Activated gamma-delta T cell treated with anti-CD3 and anti-CD28 coated beads, Interleukin-2, amount 50 U/mL, for 16 hours (primary cell): ENCODE measurements at regions not wholly inside any gene's neighbourhood (a gene's known extent, or its start where the extent isn't known, plus 50 kb on each side); places are given as distances from the start of the nearest gene placed in this dataset.
A peak's percentile ranks its signal among the peaks of the same experiment; 100 is the strongest.

Experiments used
- DNase-seq: peaks from one replicate; pipeline ENCODE4 v3.0.0-alpha.2; 2020; ENCODE audit warnings: low read depth

DNA sequence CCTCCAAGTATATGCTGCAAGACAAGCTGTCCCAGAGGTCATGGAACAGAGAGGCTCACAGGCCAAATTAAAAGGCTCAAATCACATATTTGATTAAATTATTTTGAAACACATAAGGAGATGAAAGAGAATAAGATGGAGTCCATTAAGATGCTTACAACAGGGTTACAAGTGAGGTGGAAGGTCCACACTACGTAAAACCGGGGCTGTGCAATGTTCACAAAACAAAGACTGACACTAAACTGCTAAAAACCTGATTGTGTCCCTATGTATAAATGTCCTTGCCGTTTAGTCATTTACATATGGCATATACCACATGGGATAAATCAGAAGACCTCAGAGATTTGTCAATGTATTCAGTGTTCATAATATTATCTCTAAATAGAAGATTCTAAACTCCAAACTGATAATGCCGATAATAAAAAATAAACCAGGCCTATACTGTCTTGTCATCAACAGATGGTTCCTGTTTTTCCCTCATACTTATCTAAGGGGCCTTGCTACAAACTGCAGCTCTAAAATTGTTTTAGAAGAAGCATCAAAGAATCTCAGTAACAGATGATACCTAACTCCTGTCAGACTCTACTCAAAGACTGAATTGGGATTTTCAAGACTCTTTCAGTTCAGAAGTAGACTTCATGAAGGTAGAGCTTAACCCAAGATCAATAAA is 51.8 kb upstream of the RIPOR2 start:
- DNase-seq: no peak

DNA sequence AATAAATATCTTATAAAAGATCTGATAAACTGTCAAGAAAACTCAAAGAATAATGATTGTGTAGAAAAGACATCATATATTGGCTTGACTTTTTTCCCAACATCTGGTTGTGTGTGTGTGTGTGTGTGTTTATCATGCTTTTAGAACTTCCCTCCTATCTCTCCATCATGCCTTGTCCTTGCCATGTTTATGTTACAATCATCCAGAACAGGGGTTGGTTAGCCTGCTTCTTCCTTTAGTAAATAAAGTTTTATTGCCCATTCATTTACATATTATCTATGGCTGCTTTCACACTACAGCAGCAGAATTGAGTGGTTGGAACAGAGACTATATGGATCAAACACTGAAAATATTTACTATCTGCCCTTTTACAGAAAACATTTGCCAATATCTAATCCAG is 52.8 kb upstream of the RIPOR2 start:
- no peak for DNase-seq

DNA sequence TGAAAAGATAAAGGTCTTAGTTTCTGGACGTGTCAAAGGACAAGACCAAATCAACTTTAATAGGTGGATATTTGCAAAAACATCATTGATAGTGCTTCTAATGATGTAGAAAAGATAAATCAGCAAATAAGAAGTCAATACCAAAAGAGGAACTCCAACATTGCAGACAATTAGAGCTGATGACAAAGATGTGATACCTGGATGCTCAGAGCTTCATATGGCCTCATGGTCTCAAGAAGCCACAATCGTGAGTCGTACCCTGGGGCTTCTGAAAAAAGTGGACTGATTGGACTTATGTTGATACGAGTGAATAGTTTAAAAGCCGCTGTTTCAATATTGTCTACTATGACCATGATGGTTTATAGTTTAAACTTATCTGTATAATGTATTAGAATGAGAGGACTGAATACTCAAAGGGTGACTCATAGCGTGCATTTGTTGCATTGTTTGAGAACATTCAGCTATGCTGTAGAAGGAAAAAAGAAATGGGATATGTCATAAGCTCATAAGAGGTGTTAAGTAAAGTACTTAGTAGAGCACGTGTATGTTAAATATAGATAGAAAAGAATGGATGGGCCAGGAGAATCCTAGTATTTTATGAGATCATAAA is 54.6 kb upstream of the RIPOR2 start:
- DNase-seq: no peak

DNA sequence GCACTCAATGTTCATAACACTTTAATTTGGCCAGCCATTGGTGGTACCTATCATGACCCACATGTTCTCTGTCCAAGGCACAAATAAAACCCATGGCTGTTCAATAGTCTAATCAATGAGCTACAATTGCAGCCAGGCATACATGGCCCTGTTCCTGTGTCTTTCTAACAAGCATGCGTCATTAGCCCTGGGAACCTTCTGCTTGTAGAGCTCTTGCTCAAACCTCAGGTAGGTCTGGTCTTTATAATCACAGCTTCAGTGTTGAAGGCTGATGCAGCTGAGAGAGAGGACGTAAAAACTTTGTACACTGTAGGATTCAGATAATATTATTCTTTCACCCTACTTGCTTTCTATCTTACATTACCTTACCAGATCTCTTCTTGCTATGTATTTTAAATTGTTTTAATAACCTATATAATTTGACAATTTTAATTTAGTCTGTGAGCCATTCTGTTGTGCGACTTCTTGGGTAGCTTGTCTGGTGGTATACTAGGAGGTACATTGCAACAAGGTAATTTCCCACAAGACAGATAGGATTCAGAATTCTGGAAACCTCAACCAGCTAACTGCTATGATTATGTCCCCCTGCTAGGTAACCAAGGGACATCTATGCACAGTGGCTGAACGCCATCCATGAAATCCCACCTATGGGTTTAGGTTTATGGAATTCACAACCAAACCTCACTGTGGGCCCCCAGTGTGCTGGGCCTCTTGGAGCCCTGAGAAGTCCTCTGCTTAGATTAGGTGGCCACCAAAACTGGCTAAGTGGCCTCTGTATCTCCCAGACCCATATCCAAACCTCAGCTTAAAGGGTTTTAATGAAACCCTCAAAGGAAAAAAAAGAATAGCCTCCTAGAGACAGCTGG is 55.4 kb upstream of the RIPOR2 start:
- no peak for DNase-seq

DNA sequence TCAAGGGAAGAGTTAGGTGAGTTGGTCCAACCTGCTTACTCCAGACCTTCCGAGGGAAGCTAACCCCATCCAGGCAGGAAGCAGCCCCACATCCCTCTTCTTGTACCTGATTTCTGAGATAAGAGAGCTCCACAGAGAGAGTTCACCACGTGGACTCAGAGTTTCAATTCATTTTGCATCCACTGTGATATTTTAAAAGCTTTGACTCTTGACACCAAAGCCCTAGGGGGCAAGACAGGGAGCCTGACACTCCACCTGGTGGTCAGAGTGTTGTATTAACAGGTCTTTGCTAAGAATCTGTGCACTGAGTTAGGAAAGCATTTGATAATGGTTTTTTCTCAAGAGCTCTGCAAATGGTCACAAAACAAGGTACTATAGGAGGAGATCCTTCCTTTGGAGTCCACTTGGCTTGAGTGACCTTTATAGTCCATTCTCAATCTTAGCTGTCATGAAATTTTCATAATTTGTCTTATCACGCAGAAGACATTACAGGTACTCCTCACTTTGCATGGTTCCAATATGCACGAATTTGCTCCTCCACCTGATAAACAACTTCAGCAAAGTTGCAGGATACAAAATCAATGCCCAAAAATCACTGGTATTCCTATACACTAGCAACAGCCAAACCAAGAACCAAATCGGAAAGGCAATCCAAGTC is 56.2 kb upstream of the RIPOR2 start:
- peak; percentile 63 for DNase-seq

DNA sequence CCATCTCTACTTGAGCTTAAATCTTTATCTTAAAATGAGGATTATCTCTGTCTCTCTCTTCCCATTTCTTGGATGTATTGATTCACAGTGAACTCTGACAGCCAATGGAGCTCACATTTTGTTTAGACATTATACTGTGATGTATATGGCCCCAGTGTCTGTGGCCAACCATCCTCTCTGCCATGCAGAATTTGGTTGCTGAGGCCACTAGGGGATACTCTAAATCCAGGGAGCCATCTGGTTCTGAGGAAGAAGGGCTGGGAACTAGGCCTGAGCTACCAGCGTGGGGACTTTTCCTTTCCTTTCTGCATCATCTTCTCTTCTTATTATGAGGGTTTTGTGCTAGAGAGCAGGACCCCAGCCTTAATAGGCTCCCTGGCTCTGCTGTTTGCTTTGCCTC is 59.1 kb upstream of the RIPOR2 start:
- DNase-seq: no peak

DNA sequence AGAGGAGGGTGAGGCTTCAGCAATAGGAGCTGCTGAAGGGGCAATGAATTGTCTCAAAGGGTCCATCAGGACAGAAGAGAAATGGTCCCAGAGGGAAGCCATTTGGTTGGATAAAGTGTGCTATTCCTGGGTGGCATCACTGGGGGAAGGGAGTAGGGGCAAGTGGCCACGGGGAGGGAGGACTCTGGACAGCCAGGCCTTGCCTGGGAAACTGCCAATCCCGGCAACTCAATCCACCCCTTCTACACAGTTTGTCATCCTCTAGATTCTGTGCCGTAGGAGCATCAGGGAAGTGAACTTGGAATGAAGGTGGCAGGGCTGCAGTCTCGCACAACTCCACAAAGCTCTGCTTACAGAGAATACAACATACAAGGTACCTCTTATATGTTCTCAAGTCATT is 59.5 kb upstream of the RIPOR2 start:
- DNase-seq: no peak

DNA sequence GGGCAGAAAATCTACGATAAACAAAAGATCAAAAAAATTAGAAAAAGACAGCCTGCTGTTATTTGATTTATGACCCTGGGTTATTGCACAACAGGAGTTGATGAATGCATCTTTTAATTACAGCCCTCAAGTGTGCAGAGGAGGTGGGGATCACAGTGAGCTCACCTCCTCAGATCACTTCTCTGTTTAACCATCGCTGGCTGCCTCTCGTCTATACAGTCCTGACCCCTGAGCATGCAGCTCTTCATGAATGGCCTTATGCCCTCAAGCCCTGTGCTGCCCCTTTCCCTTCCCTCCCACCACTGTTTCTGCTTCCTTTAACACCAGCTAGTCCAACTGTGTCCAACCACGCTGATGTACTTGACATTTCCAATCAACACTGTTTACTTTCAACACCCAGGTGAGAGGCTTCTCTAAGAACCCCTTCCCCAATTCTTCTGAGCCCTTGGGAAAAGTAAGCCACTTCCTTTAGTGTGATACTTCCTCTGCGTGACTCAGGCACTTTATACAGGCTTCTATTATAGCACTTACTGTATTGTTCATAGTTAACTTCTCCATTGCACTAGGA is 60.6 kb upstream of the RIPOR2 start:
- no peak for DNase-seq

DNA sequence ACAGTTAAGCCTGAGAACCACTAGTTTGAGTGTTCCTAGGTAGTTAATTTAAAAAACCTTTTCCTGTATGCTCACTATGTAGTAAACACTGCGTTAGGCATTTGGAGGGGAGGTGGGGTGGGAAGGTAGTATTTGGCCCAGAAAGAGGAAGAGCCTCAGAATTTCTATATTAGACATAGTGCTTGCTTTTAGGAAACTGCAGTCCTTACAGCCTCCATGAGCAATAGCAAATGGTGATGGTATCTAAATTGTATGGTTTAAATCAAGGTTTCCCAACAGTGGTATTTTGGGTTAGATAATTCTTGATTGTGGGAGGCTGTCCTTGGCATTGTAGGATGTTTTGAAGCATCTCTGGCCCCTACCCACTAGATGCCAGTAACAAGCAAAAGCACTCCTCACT is 61.5 kb upstream of the RIPOR2 start:
- DNase-seq: no peak

DNA sequence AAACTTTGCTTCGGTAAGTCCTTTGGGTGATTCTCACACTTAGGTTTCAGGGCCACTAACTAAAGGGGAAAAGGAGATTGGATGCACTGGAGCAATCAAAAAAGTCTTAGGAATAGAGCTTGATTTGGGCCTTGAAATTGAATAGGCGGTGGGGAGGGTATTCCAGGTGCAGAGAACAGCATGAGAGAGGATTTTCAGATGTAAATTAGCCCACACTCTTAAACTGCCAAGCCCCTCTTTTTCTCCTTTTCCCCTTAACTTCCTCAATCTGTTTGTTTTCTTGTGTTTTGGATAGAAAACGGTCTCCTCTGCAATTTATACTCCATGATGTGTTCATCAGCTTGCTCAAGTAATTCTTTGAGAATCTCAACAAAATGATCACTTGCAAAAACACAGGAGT is 62.1 kb upstream of the RIPOR2 start:
- no peak for DNase-seq

DNA sequence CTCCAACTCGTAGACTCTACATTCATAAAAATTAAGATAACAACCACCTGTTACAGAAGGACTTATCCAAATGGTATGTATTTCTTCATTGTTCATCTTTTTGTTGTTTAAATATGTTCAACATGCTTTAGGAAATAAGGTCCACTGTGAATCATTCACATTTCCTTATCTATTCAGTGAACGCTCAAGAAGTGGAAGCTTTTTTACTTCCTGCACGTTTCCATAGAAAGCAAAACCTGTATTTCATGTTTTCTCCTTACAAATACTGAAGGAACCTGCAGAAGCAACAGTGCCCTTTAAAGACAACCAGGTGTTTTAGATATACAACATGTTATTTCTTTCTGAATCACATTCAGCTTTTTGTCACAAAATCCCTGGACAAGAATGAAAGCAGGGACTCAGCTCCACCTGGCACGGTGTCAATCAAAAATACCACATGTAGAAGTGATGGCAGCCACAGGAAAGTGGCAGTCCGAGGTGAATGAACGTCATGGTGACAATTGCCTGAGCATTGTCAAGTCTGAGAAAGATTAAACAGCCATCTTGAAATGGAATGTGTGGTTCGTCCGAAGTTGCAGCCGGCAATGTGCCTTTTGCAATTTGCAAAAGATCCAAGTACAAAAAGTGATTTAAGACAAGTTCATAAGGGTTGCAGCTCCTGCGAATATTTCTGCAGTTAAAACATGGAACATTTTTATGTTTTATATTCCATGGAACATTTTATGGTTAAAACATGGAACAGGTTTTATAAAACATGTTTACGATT is 66.7 kb upstream of the RIPOR2 start:
- no peak for DNase-seq

DNA sequence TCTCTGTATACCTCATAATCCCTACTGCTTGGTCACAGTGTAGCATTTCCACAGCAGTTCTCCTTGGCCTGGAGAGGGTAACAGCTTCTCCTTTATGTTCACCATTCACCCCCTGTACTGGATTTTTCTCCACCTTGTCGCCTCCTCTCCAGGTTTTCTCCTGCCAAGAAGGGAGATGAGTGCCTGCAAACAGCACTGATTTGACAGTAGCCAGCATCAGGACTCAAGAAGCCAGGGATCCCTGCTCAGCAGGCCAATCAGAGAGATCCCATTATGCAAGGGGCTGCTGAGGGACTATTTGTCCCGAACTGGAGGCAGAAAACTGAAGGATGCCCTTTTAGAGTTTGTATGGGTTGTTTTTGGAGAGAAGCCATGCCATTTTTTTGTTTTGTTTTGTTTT is 68.6 kb upstream of the RIPOR2 start:
- DNase-seq: no peak

DNA sequence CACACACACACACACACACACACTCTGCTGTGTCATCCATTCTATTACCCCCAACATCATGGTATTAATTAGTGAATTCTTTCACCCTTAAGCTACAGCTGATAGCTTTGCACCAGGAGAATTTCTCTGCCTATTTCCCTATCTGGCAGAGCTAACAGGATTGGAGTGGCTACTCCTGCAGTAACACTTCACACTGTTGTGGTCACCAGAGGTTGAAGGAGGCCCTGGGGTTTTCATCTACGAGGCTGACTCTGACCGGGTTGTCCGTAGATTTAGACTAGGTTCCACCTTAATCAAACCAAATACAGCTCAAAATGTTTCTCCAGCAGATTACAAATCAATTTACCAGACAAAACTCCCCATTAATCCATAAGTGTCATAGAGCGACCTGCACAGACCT is 69.2 kb upstream of the RIPOR2 start:
- no peak for DNase-seq

DNA sequence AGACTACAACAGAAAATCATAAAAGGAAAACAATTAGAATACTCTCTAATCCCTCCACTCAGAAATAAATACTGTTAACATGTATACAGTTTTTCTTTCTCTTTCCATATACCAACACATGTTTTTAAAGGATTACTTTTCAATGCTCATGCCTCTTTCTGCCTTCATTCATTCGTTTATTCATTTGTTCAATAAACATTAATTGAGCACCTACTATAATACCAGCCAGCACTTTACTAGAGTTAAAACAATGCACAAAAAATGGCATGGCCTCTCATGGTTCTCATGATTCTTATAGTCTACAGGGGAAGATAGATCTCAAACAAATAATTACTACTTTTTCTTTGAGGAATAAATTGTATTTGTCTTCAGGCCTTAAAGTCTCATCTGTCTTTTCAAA is 70.3 kb upstream of the RIPOR2 start:
- no peak for DNase-seq

DNA sequence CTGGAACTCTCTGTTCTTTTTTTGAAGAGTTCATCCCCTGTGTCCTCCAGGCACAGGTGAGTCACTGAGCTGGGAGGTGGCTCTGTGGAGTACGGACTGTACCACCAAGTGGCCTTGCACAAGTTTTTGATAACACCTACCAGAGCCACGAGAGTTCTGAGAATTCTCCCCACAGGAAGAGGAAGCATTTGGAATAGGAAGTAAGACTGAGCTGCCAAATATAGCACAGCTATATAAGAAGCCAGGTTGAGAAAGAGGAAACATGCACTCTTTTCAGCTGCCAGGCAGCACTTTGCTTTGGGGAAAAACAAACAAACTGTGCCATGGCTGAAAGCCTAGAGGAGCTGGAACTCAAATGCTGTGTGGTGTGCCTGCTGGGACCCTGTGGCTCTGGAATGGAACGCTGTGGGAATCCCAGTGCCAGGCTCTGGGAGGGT is 70.8 kb upstream of the RIPOR2 start:
- DNase-seq: peak; percentile 25

DNA sequence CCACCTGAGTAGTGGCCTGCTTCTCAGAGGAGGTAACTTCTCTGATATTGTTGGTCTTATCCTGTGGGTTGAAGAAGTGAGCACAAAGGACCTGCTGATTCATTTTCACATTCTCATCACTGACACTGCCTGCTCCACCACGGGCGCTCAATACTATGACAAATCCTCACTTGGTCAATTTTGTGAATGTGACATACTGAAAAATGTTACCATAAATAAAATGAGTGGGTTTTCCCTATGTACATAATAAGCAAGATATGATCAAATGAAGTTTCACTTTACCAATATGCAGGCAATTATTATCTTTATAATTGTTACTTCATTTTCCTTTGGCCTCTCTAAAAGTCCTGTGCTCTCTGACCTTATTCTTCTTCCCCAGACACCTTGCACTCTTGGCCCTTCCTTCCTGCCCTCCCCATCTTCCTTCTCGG is 71.5 kb upstream of the RIPOR2 start:
- DNase-seq: peak; percentile 24

DNA sequence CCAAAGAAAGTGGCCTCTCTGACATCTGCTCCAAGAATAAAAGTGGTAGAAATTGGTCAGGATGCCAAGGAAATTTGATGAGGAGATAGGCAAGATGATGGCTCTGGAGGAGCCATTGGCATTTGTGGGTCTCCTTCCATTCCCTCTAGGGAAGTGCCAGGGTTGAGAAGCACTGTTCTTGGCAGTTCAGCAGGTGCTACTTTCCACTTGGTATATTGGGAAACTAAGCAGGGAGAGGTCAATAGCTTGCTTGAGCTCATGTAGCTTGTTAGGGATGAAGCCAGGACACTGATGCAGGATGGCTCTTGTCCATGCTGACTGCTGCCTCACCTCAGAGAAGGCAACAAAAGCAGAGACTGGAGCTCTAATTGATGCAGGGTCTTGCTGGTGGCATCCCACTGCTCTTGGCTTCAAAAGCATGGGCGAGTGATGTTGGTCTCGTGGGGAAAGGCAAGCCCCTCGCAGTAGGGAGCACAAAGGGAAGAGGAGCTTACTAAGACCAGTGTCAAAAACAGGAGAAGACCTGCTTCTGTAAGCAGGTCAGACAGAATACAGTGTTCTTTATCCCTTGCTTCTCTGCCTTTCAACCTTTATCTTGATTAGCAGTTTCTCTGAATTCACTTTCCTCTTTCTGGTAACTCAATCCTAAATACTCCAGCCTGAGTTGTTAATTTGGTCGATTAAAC is 73.1 kb upstream of the RIPOR2 start:
- DNase-seq: no peak

DNA sequence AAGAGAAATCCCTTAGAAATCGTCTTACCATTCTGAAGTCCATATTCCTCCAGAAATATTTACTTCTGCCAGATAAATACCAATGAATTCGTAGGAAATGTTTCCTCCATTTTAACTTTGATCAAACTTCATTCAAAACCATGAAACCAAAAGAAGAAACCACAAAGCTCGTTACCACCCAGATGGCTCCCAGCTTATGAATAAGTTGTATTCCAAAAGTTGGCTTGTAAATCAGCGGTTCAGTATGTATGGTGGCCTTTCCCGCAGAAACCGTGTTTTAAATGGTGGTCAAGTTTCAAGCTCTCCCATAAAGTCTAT is 73.6 kb upstream of the RIPOR2 start:
- no peak for DNase-seq

DNA sequence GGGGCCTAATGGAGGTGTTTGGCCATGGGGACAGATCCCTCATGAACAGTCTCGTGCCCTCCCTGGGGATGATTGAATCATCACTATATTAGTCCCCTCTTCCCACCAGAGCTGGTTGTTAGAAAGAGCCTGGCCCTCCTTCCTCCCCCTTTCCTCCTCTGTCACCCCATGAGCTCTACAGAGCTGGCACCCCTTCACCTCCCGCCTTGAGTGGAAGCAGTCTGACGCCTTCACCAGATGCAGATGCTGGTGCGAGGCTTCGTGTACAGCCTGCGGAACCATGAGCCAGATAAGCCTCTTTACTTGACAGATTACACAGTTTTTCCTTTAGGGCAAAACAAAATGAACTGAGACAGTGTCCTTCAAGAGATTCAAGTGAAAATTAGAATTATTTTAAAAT is 74.4 kb upstream of the RIPOR2 start:
- DNase-seq: no peak

DNA sequence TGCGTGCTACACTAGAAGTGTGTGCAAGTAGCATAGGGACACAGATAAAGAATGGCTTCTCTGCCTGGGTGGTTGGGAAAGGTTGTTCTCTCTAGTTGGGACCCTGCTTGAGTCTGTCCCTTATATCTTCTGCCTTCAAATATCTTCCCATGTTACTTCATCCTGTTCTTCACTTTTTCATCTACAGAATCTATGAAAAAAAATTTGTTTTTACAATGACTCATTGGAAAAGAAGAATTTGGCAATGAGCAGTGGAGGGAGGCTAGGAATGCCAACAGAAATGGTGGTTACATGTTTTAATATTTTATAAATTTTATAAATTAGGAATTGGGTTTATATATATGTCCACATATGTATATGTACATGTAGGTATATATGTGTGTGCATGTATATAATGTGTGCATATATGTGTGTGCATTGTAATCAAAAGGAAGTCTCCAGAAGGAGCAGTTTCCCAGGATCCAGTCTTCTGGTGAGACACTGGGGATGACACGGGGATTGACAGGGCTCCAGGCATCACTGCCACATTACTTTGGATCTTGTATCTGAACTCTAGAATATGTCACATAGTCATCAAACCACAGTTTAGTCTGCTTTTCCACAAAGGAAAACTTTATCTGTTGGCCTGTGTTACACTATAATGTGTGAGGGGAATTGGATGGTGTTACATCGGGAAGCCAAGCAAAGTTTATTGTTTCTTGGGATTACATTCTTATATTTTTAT is 75.3 kb upstream of the RIPOR2 start:
- DNase-seq: no peak
